ENCODE measurements at regions not wholly inside any gene's neighbourhood (a gene's known extent, or its start where the extent isn't known, plus 50 kb on each side); places are given as distances from the start of the nearest gene placed in this dataset.
"Not testable (repeated sequence)": the region's sequence is repeated elsewhere in the genome, so short reads cannot be mapped to it uniquely, and the experiment has no call there.

- no peak for DNase-seq (ENCODE audit: low spot score)
Measured at GRCh38 chr13:104553896-104554295, 1487.7 kb upstream of the SLC10A2 start.

- DNase-seq (ENCODE audit: low spot score) = no peak
Measured at GRCh38 chr13:104553186-104553585, 1487.0 kb upstream of the SLC10A2 start.

- DNase-seq (ENCODE audit: low spot score) = no peak
Measured at GRCh38 chr13:104534847-104535246, 1468.6 kb upstream of the SLC10A2 start.

GRCh38 chr13:104532132-104532531 is 1465.9 kb upstream of the SLC10A2 start:
- DNase-seq (ENCODE audit: low spot score) = no peak

DNA sequence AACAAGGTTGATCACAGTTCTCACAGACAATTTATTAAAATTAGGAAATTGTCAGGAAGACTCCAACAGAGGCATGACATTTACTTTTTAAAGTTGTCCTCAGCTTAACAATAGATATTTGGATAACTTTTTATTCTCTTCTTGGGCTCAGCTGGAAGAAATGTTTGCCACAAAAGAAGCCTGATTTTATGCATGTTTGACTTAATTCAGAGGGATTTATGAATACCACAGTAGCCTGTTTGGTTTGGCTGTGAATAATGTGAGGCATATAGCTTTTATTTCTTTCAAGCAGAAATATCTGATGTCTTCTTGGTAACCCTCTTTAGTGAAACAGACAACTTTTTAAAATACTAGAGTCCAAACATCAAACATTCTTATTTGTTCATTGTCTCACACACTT is 1464.5 kb upstream of the SLC10A2 start:
- DNase-seq (ENCODE audit: low spot score) = no peak

DNA sequence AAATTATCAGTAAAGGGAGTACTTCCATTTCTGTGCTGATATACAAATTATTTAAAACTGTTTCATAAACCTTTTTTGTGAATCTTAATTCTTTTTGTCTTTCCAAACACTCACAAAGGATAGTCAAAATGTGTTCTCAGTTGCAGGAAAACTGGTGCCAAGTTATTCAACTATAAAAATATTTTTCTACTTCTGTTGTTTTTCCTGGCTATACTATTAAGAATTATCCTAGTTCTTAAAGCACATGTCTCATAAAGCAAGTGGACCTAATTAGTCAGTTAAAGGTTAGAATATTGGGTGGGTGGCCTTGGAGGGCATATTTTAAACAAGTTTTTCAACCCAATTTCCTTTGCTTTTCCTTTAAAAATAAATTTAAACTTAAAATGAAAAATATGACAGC is 1460.3 kb upstream of the SLC10A2 start:
- no peak for DNase-seq (ENCODE audit: low spot score)

GRCh38 chr13:104525467-104525866 is 1459.2 kb upstream of the SLC10A2 start:
- DNase-seq (ENCODE audit: low spot score) = no peak

GRCh38 chr13:104522235-104523072 is 1456.2 kb upstream of the SLC10A2 start:
- DNase-seq (ENCODE audit: low spot score) = no peak

GRCh38 chr13:104510422-104510821 is 1444.2 kb upstream of the SLC10A2 start:
- no peak for DNase-seq (ENCODE audit: low spot score)

GRCh38 chr13:104493502-104493901 is 1427.3 kb upstream of the SLC10A2 start:
- not testable (repeated sequence) for DNase-seq (ENCODE audit: low spot score)

- no peak for DNase-seq (ENCODE audit: low spot score)
Measured at GRCh38 chr13:104491916-104492315, 1425.7 kb upstream of the SLC10A2 start.

DNA sequence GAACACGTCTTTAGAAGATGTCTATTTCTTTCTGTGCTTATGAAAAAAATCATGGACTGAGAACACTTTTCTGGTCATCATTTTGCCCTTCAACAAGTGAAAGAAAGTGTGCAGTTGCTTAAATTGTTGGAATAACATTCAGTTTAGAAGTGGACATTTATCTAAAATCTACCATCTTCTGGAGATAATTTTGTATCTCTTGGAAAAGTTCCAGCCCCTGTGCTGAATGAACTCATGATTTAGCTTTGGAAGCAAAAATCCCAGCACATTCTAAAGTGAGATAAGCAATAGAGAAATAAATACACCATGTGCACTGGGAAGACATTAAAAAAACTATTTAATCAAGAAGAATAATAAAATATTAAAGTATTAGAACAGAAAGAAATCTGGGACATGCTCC is 1420.8 kb upstream of the SLC10A2 start:
- no peak for DNase-seq (ENCODE audit: low spot score)

DNA sequence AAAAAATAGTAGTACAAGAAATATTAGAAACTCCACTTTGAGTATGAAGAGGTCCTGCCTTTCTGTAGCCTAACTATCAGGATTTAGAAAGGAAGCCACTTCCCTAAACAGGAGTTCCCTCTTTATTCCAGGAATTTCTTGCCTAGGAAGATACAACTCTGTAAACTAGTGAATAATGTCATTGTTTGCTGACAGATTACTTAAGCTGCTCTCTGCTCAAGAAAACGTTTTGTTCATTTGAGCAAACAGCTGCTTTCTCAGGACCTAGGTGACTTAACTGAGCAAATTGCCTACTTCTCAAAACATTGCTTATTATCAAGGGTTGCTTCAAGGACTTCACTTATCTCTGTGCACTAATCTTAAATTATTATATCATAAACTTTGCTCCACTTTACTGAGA is 1419.4 kb upstream of the SLC10A2 start:
- no peak for DNase-seq (ENCODE audit: low spot score)

DNA sequence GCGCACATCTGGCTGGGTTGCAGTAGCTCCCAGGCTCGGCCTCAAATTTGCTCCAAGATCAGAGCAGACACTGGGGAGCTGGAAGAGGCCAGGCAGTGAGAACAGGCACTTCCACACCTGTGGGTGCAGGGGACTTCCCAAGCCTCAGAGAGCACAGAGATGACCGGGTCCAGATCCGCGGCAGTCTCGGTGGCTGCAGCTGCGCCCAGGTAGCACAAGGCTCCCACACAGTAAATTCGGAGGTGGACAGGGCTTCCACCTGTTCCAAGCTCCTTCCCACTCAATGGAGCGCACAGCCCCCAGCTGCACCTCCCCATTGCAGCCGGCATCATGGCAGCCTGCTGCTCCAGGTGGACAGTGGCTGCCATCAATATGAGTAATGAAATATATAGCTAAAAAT is 1417.4 kb upstream of the SLC10A2 start:
- no peak for DNase-seq (ENCODE audit: low spot score)

GRCh38 chr13:104477261-104477660 is 1411.0 kb upstream of the SLC10A2 start:
- no peak for DNase-seq (ENCODE audit: low spot score)

DNA sequence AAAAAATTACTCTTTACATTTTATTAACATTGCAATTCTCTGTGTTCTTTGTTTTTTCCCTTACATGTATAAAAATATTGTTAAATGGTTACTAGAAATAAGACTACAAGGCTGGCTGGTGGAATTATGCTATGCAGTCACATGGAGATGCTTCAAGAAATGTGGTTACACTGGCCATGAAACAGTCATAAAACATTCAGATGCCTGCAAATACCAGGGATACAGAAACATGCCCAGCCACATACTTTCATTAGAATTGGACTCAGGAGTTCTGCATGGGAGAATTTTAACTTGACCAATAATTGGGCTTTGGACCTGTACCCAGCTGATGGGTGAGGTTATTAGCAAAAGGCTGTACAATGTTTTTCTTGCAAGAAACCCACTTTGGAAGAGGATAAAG is 1407.7 kb upstream of the SLC10A2 start:
- DNase-seq (ENCODE audit: low spot score) = no peak

DNA sequence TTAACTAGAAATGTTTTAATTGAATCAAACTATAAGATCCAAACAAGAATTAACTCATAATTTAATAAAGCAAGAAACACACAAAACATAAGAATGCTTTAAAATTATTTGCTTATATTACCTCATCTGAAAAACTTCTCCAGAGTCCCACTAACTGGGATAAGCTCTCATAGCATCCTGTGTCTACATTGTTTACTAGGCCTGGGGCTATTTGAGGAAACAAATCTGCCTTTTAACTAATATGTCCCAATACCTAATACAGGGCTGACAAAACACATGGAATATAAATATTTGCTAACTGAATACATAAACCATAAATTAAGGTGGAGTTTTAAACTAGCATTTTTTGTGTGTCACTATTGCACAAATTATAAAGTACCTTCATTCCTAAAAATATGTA is 1399.8 kb upstream of the SLC10A2 start:
- DNase-seq (ENCODE audit: low spot score) = no peak

DNA sequence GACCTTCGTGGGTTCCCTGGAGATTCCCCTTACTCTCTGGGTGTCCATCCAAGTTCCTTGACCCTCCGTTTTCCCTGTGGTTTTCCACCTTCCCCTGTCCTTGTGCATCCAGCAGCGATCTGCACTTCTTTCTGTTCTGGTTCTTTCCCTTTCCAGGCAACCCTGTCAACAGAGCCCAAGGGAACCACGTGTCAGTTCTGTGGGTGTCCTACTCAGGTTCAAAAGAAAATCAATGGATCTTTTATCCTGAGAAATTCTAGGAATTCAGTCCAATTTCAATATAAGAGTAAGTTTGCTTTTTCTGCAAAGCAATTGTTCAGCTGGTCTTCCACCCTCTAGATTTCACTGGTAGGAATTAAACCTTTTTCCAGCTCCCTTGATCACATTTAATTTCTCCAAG is 1394.8 kb upstream of the SLC10A2 start:
- no peak for DNase-seq (ENCODE audit: low spot score)

DNA sequence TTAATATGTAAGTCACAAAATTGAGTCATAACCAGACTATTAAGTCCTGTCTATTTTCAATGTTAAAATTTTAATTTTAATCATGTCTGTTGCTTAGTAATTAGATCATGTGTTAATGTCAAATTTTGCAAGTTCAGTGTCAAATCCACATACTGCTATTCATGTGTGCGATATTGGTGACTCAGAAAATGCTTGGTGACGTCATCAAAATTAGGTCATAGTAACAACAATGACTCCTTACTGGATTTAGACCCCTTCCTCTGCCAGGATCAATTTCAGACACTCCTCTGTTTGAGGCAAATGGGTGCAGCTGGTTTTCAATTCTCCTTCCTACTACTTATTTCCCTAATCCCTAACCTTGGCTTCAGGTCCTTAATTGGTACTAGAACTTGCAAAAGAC is 1394.3 kb upstream of the SLC10A2 start:
- no peak for DNase-seq (ENCODE audit: low spot score)

DNA sequence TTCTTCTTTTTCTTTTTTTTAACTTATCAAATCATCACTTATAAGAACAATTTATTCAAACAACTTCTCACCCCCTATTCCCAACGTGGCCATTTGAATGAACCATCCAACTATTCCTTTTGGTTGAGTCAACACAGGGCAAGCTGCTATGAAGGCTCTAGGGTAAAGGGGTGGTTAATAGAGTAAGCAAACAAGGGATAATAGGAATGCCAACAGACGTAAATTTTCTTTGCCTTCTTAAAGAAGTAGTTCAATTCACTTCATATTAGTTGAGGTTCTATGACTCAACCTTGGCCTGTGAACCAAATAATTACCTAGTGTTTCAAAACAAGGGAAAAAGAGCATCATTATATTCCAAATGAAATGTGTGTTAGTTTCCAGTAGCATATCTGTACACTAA is 1383.8 kb upstream of the SLC10A2 start:
- no peak for DNase-seq (ENCODE audit: low spot score)

DNA sequence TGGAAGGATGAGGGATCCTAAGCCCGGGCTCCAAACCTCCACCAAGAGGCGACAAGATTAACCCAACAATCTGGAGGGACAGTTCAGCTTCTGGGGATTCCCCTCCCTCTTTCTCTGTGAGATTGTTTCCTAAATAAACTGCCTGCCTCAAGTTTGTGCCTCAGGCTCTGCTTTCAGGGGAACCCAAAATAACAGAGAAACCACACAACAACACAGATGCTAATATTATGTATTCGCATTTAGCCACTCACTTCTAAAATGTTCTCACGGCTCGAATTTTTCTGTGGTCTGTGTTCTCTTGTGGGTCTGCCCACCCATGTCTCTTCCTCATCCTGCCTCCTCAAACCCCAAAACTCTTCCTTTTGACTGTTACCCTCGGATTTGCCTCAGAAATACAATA is 1381.1 kb upstream of the SLC10A2 start:
- DNase-seq (ENCODE audit: low spot score) = no peak

- DNase-seq (ENCODE audit: low spot score) = no peak
Measured at GRCh38 chr13:104442536-104442935, 1376.3 kb upstream of the SLC10A2 start.

- no peak for DNase-seq (ENCODE audit: low spot score)
Measured at GRCh38 chr13:104436555-104436954, 1370.3 kb upstream of the SLC10A2 start.

DNA sequence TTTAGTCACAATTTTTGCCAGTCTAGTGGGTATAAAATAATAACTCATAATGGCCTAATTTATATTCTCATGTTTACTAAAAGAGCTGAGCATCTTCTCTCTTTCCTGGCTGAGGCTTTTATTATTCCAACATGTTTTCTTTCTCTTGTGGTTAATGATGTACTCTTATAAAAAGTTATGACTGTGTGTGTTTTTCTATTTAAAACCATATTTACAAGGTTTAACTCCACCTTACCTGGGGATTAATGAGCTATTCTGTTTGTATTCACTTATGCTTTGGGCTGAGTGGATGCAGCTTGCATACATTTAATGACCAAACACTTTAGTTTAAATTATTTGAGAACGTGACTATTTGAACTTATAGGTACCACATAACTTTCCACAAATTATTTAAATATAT is 1365.7 kb upstream of the SLC10A2 start:
- no peak for DNase-seq (ENCODE audit: low spot score)

Measured in AG08395 (cell line).